ENCODE measurements at regions not wholly inside any gene's neighbourhood (a gene's known extent, or its start where the extent isn't known, plus 50 kb on each side); places are given as distances from the start of the nearest gene placed in this dataset.

DNA sequence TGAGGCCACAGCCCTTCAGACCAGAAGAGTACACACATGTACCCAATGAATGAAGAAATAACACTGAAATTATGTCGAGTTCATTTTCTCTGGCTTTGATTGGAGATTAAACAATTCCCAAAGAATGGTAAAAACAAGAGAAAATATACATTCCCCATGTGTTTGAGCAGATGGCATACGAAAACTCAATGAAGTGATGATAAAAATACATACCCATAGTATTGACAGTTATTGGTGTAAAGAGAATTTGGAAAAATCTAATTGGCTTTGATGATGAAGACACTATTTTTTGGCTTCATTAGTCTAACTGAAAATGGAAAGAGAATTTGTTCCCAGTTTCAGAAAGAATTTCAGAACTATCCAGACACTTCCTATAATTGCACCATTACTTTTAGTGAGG lies 76.6 kb upstream of the SNRPB2 start:
- no peak overlapping the region for H3K4me2 ChIP-seq (ENCODE audit: insufficient read depth in 1 of 2, low read depth in 2 of 2, low read length in 2 of 2)
- no peaks in the 10 kb centered on the region for H3K9me3 ChIP-seq (ENCODE audit: insufficient read depth in 2 of 2, low read depth in 1 of 2, low read length in 1 of 2)
- no peak for FAIRE-seq

More for the DNA sequence above, 76.6 kb upstream of the SNRPB2 start:
- Histone ChIP-seq H2BK15ac (ENCODE audit: low read length) (no peak overlapping the region), H4K8ac (ENCODE audit: extremely low read depth, insufficient read depth, low read length) (no peak overlapping the region), H3K79me1 (ENCODE audit: low read depth, low read length) (no peaks in the 10 kb centered on the region), H2BK12ac (ENCODE audit: low read depth, low read length) (no peak overlapping the region), H2AK5ac (ENCODE audit: low read depth, low read length) (no peak overlapping the region), H3K18ac (ENCODE audit: extremely low read depth, low read length) (no peak overlapping the region), H3K36me3 (ENCODE audit: control insufficient read depth in 2 of 4, insufficient read depth in 4 of 4, low read length in 3 of 4) (no peaks in the 10 kb centered on the region), H3K27me3 (replicated peaks in 1 of 4; ENCODE audit: control insufficient read depth in 3 of 4, extremely low read depth in 1 of 4, insufficient read depth in 3 of 4, low read length in 3 of 4) (no peaks in the 10 kb centered on the region), H3K27ac (ENCODE audit: low read depth, low read length) (no peak overlapping the region), H4K91ac (replicated peaks; ENCODE audit: insufficient read length, low read length) (no peak overlapping the region), H3K4ac (replicated peaks; ENCODE audit: insufficient read length, low read depth, low read length) (no peak overlapping the region), H3K23ac (ENCODE audit: insufficient read length) (no peak overlapping the region), H3K79me2 (ENCODE audit: control insufficient read depth in 1 of 2, insufficient read depth in 2 of 2, low read length in 2 of 2) (no peaks in the 10 kb centered on the region), H3K14ac (ENCODE audit: insufficient read length) (no peak overlapping the region), H4K5ac (ENCODE audit: insufficient read length, low read depth, low read length) (no peak overlapping the region), H2BK120ac (replicated peaks; ENCODE audit: low read depth, low read length) (no peak overlapping the region), H3K9ac (replicated peaks in 1 of 4; ENCODE audit: extremely low read depth in 1 of 4, low read depth in 3 of 4, low read length in 3 of 4) (no peak overlapping the region), H4K20me1 (replicated peaks in 1 of 2; ENCODE audit: control insufficient read depth in 1 of 2, insufficient read depth in 2 of 2, low read length in 2 of 2) (no peaks in the 10 kb centered on the region), H3K4me3 (ENCODE audit: extremely low read depth in 1 of 4, insufficient read depth in 2 of 4, low read depth in 3 of 4, low read length in 4 of 4) (no peak overlapping the region), H2BK20ac (ENCODE audit: low read length) (no peak overlapping the region), H2BK5ac (ENCODE audit: low read depth, low read length) (no peak overlapping the region), H2AFZ (ENCODE audit: low read length) (no peak overlapping the region), H3K56ac (replicated peaks; ENCODE audit: insufficient read length, low read depth, low read length) (no peak overlapping the region), H3K23me2 (ENCODE audit: low read depth, low read length) (no peaks in the 10 kb centered on the region), H3K4me1 (replicated peaks in 1 of 4; ENCODE audit: control insufficient read depth in 3 of 4, insufficient read depth in 4 of 4, low read length in 3 of 4) (no peaks in the 10 kb centered on the region)
- 85% methylated on average over 2 of the region's 2 CpGs; no CpG with 5 or more reads in 1 of the 2 experiments for WGBS, 2 experiments (ENCODE audit: extremely low coverage in 1 of 2, insufficient coverage in 1 of 2, insufficient read length in 1 of 2, insufficient replicate concordance in 2 of 2, low coverage in 1 of 2, low lambda C conversion rate in 2 of 2, missing lambda C conversion rate in 1 of 2)
- ChIA-PET CTCF (ENCODE audit: partially characterized antibody) (interaction anchor here (1.0 to 1.2 kb wide), 3 partner anchors 9 to 48 kb away, joined by 3 read pairs; no protein-coding TSS in a partner anchor), POLR2A (ENCODE audit: partially characterized antibody) (no interaction called here)
- no peak for TF ChIP-seq SIX5 (IDR thresholded peaks at IDR 0.05; ENCODE audit: low read depth, low read length)
- no peak for DNase-seq (ENCODE audit: low read depth in 1 of 2, low spot score in 2 of 2)
